ENCODE measurements at regions not wholly inside any gene's neighbourhood (a gene's known extent, or its start where the extent isn't known, plus 50 kb on each side); places are given as distances from the start of the nearest gene placed in this dataset.

GRCh38 chr15:87686339-87686738, 570.2 kb downstream of the NTRK3 start:
- CTCF ChIA-PET, result no interaction called here
- Histone ChIP-seq H3K23ac (ENCODE audit: low read depth, low read length) (no peak overlapping the region), H3K18ac (ENCODE audit: low read depth, low read length) (no peak overlapping the region), H3K27me3 (ENCODE audit: control insufficient read depth, insufficient read depth, low read length) (no peaks in the 10 kb centered on the region), H3K9ac (ENCODE audit: low read depth, low read length) (no peak overlapping the region), H4K91ac (ENCODE audit: insufficient read depth, low read depth, low read length) (no peak overlapping the region), H3K56ac (ENCODE audit: extremely low read depth, insufficient read depth, low read length) (no peak overlapping the region), H2AK5ac (ENCODE audit: low read depth, low read length) (no peak overlapping the region), H3K79me1 (ENCODE audit: low read depth in 1 of 2, low read length in 2 of 2) (no peaks in the 10 kb centered on the region), H4K8ac (ENCODE audit: low read depth in 2 of 2, low read length in 2 of 2) (no peak overlapping the region), H3K9me3 (ENCODE audit: control insufficient read depth, insufficient read depth, low read length) (no peaks in the 10 kb centered on the region), H2BK20ac (ENCODE audit: low read depth, low read length) (no peak overlapping the region), H4K20me1 (ENCODE audit: insufficient read depth, low read length) (no peaks in the 10 kb centered on the region), H2AFZ (replicated peaks; ENCODE audit: low read length, poor library complexity) (no peak overlapping the region), H3K4me1 (ENCODE audit: control insufficient read depth, insufficient read depth, low read length) (no peaks in the 10 kb centered on the region), H2AK9ac (replicated peaks; ENCODE audit: low read depth, low read length, poor library complexity) (no peak overlapping the region), H3K4me3 (ENCODE audit: insufficient read depth, low read depth, low read length) (no peak overlapping the region), H4K5ac (ENCODE audit: low read depth, low read length) (no peak overlapping the region), H3K4ac (ENCODE audit: low read depth, low read length) (no peak overlapping the region), H2BK5ac (ENCODE audit: low read depth, low read length, poor library complexity, severe bottlenecking) (no peak overlapping the region), H3K27ac (ENCODE audit: insufficient read depth, low read length) (no peak overlapping the region), H3K4me2 (ENCODE audit: low read depth, low read length) (no peak overlapping the region), H3K14ac (replicated peaks; ENCODE audit: low read depth, low read length) (no peak overlapping the region), H3K9me1 (ENCODE audit: insufficient read depth, low read length) (no peaks in the 10 kb centered on the region), H3K36me3 (ENCODE audit: control insufficient read depth, insufficient read depth, low read length) (no peaks in the 10 kb centered on the region), H2BK15ac (ENCODE audit: low read depth, low read length) (no peak overlapping the region), H2BK120ac (ENCODE audit: low read depth, low read length) (no peak overlapping the region)
- WGBS, 2 experiments (ENCODE audit: extremely low coverage in 2 of 2, insufficient read length in 1 of 2), result 40% methylated on average over 1 of the region's 5 CpGs; no CpG with 5 or more reads in 1 of the 2 experiments
- no peak for TF ChIP-seq POLR2A (IDR thresholded peaks at IDR 0.05; ENCODE audit: low read depth, low read length)
- ATAC-seq (ENCODE audit: low read depth) (no peak), DNase-seq (no peak)
- in situ Hi-C loops (cut with MboI; ENCODE audit: low sequenced_read_pairs), result no loop called here
- no TSS peak for BruUV-seq (replicated peaks)
- intact Hi-C loops (cut with micrococcal nuclease), result no loop called here
- dilution Hi-C loops (cut with HindIII; ENCODE audit: low sequenced_read_pairs, unreplicated experiment), result no loop called here
- POLR2A ChIA-PET (ENCODE audit: unreplicated experiment), result no interaction called here
